Stimulated activated CD4-positive, alpha-beta T cell treated with anti-CD3 and anti-CD28 coated beads, Interleukin-1b, Interleukin-23, amount 100 ng/mL, for 48 hours (primary cell): ENCODE measurements at regions not wholly inside any gene's neighbourhood (a gene's known extent, or its start where the extent isn't known, plus 50 kb on each side); places are given as distances from the start of the nearest gene placed in this dataset.
"Not testable (repeated sequence)": the region's sequence is repeated elsewhere in the genome, so short reads cannot be mapped to it uniquely, and the experiment has no call there.

ENCODE experiments used
- DNase-seq: peaks from one replicate; pipeline ENCODE4 v3.0.0-alpha.2; 2020

- DNase-seq = no peak
Measured at GRCh38 chr13:85597790-85598500, 201.3 kb downstream of the SLITRK6 start.

DNA sequence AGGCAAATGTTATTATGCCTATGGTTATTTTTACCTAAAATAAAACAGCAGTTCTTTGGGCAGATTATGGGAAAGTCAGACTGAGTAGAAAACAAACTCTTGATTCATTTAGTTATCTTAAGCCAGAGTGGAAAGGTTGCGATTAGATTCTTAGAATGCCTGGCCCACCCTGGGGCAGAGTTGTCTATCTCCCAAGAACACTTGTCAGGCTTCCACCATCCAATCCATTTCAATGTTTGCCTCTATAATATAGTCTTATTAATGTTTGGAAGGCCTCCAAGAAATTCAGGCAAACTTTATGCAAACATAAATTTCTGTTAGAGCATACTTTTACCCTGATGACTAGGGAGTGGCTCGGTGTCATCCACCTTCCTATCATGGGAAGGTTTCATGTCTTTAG is 207.0 kb downstream of the SLITRK6 start:
- DNase-seq = no peak

- DNase-seq = no peak
Measured at GRCh38 chr13:85590231-85590931, 208.8 kb downstream of the SLITRK6 start.

GRCh38 chr13:85589021-85589420 is 210.2 kb downstream of the SLITRK6 start:
- DNase-seq = no peak

DNA sequence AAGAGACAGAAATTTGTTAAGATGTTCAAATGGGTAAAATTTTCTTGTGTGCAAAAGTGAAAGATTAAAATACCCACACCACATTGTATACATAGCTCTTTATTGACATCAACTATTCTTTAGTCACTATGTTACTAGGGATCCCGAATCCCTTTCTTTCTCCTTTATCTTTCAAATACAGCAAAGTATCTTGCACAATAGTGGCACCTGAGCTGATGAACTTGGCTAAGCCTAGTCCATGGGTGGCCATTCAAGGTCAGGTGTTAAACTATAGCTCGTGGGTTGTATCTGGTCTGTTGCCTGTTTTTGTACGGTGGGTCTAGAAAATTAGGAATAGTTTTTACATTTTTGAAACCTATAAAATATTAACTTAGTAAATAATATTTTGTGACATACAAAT is 210.9 kb downstream of the SLITRK6 start:
- DNase-seq = no peak

GRCh38 chr13:85586856-85587255 is 212.4 kb downstream of the SLITRK6 start:
- no peak for DNase-seq

DNA sequence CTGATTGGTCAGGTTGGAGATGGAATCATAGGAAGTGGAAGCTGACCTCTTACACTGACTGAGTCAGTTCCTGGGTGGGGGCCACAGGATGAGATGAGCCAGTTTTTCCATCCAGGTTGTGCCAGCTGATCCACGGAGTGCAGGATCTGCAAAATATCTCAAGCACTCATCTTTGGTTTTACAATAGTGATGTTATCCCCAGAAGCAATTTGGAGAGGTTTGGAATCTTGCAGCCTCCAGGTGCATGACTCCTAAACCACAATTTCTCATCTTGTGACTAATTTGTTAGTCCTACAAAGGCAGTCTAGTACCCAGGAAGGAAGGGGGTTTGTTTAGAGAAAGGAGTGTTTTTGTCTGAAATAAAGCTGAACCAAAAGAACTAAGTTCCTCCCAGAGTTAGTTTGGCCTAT is 212.8 kb downstream of the SLITRK6 start:
- no peak for DNase-seq

GRCh38 chr13:85582890-85583289 is 216.3 kb downstream of the SLITRK6 start:
- DNase-seq = no peak

DNA sequence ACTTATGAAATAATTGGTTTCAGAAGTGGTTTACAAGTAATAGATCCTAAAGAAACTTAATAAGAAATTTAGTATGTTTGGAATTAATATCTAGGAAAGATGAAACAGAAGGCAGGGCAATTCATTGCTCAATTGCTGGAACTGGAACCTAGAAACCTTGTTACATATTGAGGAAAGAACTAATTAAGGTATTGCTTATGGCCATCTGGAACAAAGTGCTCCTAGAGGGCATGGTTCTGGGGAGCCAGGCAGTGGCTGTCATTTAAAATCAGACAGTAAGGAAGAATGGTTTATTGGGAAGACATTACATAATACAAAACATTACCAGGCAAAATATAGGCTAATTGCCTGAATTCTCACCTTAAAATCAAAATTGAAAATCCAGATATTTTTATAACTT is 224.1 kb downstream of the SLITRK6 start:
- DNase-seq = no peak

DNA sequence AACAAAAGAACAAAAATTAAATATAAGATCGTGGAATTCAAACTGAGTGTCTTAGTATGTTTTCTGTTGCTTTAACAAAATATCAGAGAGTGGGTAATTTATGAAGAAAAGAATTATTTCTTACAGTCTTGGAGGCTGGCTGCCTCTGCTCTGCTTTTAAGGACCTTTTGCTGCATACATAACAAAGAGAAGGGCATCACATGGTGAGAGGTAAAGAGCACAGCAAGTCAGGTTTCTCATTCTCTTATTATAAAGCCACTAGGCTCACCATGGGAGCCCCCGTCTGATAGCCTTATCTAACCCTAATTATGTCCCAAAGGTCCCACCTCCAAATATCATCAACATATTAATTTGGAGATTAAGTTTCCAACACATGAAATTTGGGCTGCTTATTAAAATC is 231.3 kb downstream of the SLITRK6 start:
- no peak for DNase-seq

GRCh38 chr13:85565652-85566051 is 233.6 kb downstream of the SLITRK6 start:
- no peak for DNase-seq

DNA sequence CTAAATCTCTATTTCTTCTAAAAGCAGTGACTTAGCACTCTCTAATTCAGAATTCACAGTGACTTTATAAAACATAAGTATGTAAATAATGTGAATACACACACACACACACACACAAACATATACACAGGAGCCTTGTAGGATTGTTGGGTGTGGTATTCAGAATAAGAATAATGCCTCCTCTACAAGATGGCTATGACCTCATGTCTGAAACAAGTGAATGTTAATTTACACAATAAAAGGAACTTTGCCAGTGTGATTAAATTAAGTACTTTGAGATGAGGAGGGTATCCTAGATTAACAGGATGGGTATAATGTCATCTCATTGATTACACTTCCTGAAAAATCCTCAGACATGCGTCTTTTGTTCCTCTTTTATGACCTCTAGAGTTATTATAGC is 234.6 kb downstream of the SLITRK6 start:
- DNase-seq = no peak

- DNase-seq = no peak
Measured at GRCh38 chr13:85562282-85562681, 236.9 kb downstream of the SLITRK6 start.

- no peak for DNase-seq
Measured at GRCh38 chr13:85557691-85558467, 241.3 kb downstream of the SLITRK6 start.

GRCh38 chr13:85551012-85551411 is 248.2 kb downstream of the SLITRK6 start:
- no peak for DNase-seq

DNA sequence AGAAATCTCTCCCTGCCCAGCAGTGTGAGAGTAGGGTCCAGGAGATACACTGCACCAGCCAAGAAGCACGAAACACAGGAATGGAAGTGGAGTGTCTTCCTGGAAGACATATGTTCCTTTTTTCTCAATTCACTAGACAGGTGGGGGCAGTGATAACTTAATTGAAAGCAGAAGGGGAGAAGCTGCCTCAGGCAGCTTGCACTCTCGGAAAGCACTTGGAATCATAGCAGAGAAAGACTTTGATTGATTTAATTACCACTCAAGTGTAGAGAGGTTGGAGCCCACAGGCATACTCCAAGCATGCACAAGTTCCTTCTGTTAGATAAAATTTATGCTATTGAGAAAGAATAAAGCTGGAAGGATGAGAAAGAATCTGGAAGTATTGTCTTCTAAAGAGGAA is 249.4 kb downstream of the SLITRK6 start:
- DNase-seq = no peak

DNA sequence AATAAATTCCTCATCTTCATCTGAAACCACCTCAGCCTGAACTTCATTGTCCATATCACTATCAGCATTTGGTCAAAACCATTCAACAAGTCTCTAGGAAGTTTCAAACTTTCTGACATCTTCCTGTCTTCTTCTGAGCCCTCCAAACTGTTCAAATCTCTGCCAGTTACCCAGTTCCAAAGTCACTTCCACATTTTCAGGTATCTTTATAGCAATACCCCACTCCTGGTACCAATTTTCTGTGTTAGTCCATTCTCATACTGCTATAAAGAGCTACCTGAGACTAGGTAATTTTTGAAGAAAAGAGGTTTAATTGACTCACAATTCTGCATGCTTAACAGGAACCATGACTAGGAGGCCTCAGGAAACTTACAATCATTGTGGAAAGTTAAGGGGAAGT is 250.4 kb downstream of the SLITRK6 start:
- not testable (repeated sequence) for DNase-seq

DNA sequence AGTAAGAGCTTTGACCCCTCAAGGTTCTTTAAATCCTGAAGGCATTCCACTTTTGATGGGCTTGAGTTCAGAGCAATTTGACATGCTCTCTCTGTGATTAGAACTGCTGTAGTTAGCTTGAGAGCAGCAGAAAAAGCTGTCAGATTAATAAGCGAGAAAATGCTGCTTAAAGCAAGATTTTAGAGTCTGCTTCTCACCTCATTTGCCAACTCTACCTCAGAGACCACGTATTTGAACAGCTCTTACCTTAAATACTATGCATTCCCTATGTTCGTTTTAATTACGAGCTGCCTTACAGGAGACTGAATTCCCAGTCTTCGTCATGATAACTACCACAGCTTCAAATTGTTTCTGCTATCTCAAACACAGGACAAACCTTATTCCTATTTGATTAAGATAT is 253.4 kb downstream of the SLITRK6 start:
- no peak for DNase-seq

- DNase-seq = no peak
Measured at GRCh38 chr13:85544756-85545155, 254.5 kb downstream of the SLITRK6 start.

GRCh38 chr13:85543144-85543543 is 256.1 kb downstream of the SLITRK6 start:
- DNase-seq = no peak

DNA sequence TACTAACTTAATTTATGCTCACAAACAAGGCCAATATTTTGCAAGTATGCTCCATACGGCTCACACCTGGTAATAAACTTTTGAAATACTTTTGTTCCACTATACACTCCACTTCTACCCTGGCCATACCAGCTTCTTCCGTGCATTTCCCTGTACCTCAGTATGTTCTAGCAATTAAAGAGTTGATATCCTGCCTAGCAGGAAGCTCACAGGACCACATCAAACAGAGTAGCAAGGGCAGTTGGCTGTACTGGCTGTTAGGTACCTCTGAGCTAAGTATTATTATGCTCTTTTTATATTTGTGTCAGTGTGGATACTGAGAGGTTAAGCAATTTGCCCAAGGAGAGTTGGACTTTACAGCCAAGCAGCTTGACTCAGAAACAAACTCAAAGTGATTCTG is 257.7 kb downstream of the SLITRK6 start:
- no peak for DNase-seq

- no peak for DNase-seq
Measured at GRCh38 chr13:85538957-85539356, 260.3 kb downstream of the SLITRK6 start.

DNA sequence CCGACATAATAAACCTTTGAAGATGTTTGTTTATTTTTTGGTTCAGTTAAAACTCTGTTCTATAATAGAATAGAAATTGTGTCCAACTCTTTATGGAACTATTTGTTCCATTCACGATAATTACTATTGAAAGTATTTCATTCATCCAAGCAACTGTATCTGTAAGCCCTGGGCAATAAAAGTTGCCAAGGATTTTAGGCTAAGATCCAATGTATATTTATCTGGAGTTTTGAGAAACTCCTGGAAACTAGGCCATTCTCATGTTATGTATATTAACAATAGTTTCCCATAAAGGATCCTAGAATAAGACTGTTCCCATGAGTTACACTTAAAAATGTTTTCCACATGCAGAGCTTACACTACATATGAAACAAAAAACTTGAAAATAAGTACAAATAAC is 261.6 kb downstream of the SLITRK6 start:
- DNase-seq = no peak

DNA sequence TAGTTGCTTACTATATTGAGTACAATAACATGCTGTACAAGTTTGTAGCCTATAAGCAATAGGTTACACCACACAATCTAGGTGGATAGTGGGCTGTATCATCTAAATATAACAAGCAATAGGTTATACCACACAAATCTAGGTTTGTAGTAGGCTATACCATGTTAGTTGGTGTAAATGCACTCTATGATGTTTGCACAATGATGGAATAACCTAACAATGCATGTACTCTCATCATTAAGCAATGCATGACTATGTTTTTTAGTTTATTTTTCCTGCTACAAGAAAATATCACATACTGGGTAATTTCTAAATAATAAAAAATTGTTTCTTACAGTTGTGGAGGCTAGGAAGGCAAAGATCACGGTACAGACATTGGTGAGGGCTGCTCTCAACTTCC is 262.5 kb downstream of the SLITRK6 start:
- DNase-seq = no peak
